LNCaP clone FGC (cell line): ENCODE measurements at regions not wholly inside any gene's neighbourhood (a gene's known extent, or its start where the extent isn't known, plus 50 kb on each side); places are given as distances from the start of the nearest gene placed in this dataset.

Experiments used
- DNase-seq: peaks from one replicate; pipeline ENCODE4 v3.0.0-alpha.2; 2011; ENCODE audit warnings: low read depth
- H3K4me3 ChIP-seq: 2 replicates; pipeline ENCODE4 v1.5.1; 2011; ENCODE audit warnings: mild to moderate bottlenecking, low read depth, low read length, control low read depth
- TF ChIP-seq, protein P1 (sequence below): IDR thresholded peaks from 2 replicates; pipeline ENCODE4 v1.5.1; 2012; ENCODE audit warnings: mild to moderate bottlenecking; ENCODE audit not compliant: control insufficient read depth, insufficient read depth; ENCODE audit errors: extremely low read depth

GRCh38 chr1:221630236-221630635 lies 111.7 kb downstream of the DUSP10 start:
- TF ChIP-seq, protein P1, sequence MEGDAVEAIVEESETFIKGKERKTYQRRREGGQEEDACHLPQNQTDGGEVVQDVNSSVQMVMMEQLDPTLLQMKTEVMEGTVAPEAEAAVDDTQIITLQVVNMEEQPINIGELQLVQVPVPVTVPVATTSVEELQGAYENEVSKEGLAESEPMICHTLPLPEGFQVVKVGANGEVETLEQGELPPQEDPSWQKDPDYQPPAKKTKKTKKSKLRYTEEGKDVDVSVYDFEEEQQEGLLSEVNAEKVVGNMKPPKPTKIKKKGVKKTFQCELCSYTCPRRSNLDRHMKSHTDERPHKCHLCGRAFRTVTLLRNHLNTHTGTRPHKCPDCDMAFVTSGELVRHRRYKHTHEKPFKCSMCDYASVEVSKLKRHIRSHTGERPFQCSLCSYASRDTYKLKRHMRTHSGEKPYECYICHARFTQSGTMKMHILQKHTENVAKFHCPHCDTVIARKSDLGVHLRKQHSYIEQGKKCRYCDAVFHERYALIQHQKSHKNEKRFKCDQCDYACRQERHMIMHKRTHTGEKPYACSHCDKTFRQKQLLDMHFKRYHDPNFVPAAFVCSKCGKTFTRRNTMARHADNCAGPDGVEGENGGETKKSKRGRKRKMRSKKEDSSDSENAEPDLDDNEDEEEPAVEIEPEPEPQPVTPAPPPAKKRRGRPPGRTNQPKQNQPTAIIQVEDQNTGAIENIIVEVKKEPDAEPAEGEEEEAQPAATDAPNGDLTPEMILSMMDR, result no peak
- H3K4me3 ChIP-seq, result no peak overlapping the region
- no peak for DNase-seq

DNA sequence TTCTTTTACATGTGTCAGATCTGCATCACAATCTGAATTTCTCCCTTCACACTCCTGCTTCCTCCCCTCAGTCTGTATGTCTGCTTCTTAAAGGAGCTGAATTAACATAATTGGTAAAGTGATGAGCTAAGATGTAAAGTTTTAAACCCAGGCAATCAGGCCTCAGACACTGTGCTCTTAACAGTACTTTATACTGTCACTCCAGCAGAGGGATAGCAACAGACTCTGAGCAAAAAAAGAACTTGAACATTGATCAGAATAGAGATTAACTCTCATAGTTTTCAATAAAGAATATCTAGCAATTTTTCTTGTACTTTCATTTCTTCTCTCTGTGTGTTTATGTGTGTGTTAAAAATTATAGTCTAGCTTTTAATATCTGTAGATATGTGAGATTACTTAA lies 110.3 kb downstream of the DUSP10 start:
- TF ChIP-seq, protein P1, result no peak
- H3K4me3 ChIP-seq, result no peak overlapping the region
- DNase-seq, result no peak

DNA sequence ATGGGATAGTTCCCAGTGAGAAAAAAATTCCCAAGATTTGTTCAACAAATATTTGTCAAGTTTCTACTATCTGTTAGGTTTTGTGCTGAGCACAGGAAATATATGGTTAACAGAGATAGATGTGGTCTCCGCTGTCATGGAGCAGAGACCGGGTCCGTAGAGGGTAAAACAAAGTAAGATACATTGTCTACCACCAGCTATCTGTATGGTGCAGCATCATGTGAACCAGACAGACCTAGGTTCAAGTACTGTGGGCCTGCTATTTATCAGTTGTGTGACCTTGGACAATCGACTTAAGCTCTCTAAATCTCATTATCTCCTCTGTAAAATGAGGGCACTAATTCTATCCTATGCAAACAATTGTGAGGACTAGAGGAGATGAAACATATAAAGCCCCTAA lies 109.8 kb downstream of the DUSP10 start:
- TF ChIP-seq, protein P1, result no peak
- no peak for DNase-seq
- no peak overlapping the region for H3K4me3 ChIP-seq

- no peak for DNase-seq
- no peak overlapping the region for H3K4me3 ChIP-seq
- TF ChIP-seq, protein P1, result no peak
Measured at GRCh38 chr1:221633841-221634409, 108.0 kb downstream of the DUSP10 start.

GRCh38 chr1:221634606-221635005 lies 107.3 kb downstream of the DUSP10 start:
- TF ChIP-seq, protein P1, result no peak
- H3K4me3 ChIP-seq, result no peak overlapping the region
- no peak for DNase-seq

- no peak overlapping the region for H3K4me3 ChIP-seq
- no peak for DNase-seq
- TF ChIP-seq, protein P1, result no peak
Measured at GRCh38 chr1:221635305-221635704, 106.6 kb downstream of the DUSP10 start.

- no peak overlapping the region for H3K4me3 ChIP-seq
- TF ChIP-seq, protein P1, result no peak
- DNase-seq, result no peak
Measured at GRCh38 chr1:221636096-221636495, 105.8 kb downstream of the DUSP10 start.
